GM23338 (cell line): ENCODE measurements at regions not wholly inside any gene's neighbourhood (a gene's known extent, or its start where the extent isn't known, plus 50 kb on each side); places are given as distances from the start of the nearest gene placed in this dataset.
A peak's percentile ranks its signal among the peaks of the same experiment; 100 is the strongest.

Experiments used
- ATAC-seq: fragments of 200-7000 bp; cut with Tn5 transposase; 3 replicates; pipeline ENCODE4 v1.9.1; 2020
- DNase-seq: peaks from one replicate; pipeline ENCODE4 v3.0.0-alpha.2; 2015; ENCODE audit warnings: low spot score
- H2AFZ ChIP-seq: fragments of 200-600 bp; sonication (generic); 2 replicates; pipeline ENCODE4 v1.8.0; 2016; ENCODE audit warnings: antibody characterized with exemption, mild to moderate bottlenecking, moderate library complexity
- H3F3A ChIP-seq: fragments of 200-600 bp; sonication (generic); replicated peaks from 2 replicates; pipeline ENCODE4 v1.8.0; 2017; ENCODE audit warnings: antibody characterized with exemption, mixed run types, low read depth
- H3K27ac ChIP-seq: fragments of 200-600 bp; sonication (generic); 2 replicates; pipeline ENCODE4 v1.6.1; 2016; ENCODE audit warnings: low read depth
- H3K27me3 ChIP-seq: fragments of 200-600 bp; sonication (generic); 2 replicates; pipeline ENCODE4 v1.8.0; 2016; ENCODE audit warnings: mild to moderate bottlenecking, mixed run types, moderate library complexity; ENCODE audit not compliant: insufficient read depth
- H3K36me3 ChIP-seq: fragments of 200-600 bp; sonication (generic); 2 replicates; pipeline ENCODE4 v1.8.0; 2016; ENCODE audit warnings: mild to moderate bottlenecking; ENCODE audit not compliant: insufficient read depth
- H3K4me1 ChIP-seq: fragments of 200-600 bp; sonication (generic); 2 replicates; pipeline ENCODE4 v1.8.0; 2016; ENCODE audit warnings: mild to moderate bottlenecking, moderate library complexity; ENCODE audit not compliant: insufficient read depth
- H3K4me2 ChIP-seq: fragments of 200-600 bp; sonication (generic); 2 replicates; pipeline ENCODE4 v1.7.1; 2017; ENCODE audit warnings: mixed run types
- H3K4me3 ChIP-seq: fragments of 200-600 bp; sonication (generic); 2 replicates; pipeline ENCODE4 v1.6.1; 2016; ENCODE audit warnings: mixed run types
- H3K79me2 ChIP-seq: fragments of 200-600 bp; sonication (generic); replicated peaks from 2 replicates; pipeline ENCODE4 v1.8.0; 2017; ENCODE audit warnings: mild to moderate bottlenecking; ENCODE audit not compliant: insufficient read depth
- H3K9me2 ChIP-seq: fragments of 200-600 bp; sonication (generic); 2 replicates; pipeline ENCODE4 v1.8.0; 2017; ENCODE audit not compliant: insufficient read depth
- H4K20me1 ChIP-seq: fragments of 200-600 bp; sonication (generic); replicated peaks from 2 replicates; pipeline ENCODE4 v1.8.0; 2017; ENCODE audit warnings: mild to moderate bottlenecking; ENCODE audit not compliant: insufficient read depth
- H3K27ac Mint-ChIP-seq: 2 replicates; pipeline ENCODE4 v1.8.0; 2020; ENCODE audit warnings: inconsistent platforms, mild to moderate bottlenecking, moderate library complexity, mixed read lengths
- H3K27me3 Mint-ChIP-seq: 3 replicates; pipeline ENCODE4 v1.8.0; 2022; ENCODE audit warnings: low read depth, mild to moderate bottlenecking, moderate library complexity, mixed read lengths, inconsistent platforms; ENCODE audit not compliant: insufficient read depth, poor library complexity
- H3K36me3 Mint-ChIP-seq: 3 replicates; pipeline ENCODE4 v1.8.0; 2021; ENCODE audit warnings: low read depth, mild to moderate bottlenecking, inconsistent platforms, moderate library complexity, mixed read lengths
- H3K4me1 Mint-ChIP-seq: 3 replicates; pipeline ENCODE4 v1.8.0; 2020; ENCODE audit warnings: mild to moderate bottlenecking, inconsistent platforms, mixed read lengths
- H3K4me3 Mint-ChIP-seq: 3 replicates; pipeline ENCODE4 v1.8.0; 2021; ENCODE audit warnings: moderate library complexity, mild to moderate bottlenecking, inconsistent platforms, mixed read lengths
- H3K9me3 Mint-ChIP-seq: 3 replicates; pipeline ENCODE4 v1.8.0; 2020; ENCODE audit warnings: moderate library complexity, mild to moderate bottlenecking, inconsistent platforms, mixed read lengths
- CREB1 ChIP-seq: fragments of 250-450 bp; sonication (Bioruptor Pico); IDR thresholded peaks from 2 replicates; pipeline ENCODE4 v1.5.0; 2020; ENCODE audit warnings: low read depth, mild to moderate bottlenecking, moderate library complexity
- CTCF ChIP-seq, 2 experiments: fragments of 200-600 bp in 1 of 2; sonication (generic) in 1 of 2; conservative IDR thresholded peaks; 2 replicates each; pipeline versions ENCODE4 v1.5.1 to v1.6.1; 2016 to 2017; ENCODE audit warnings: antibody characterized with exemption in 2 of 2, low read depth in 2 of 2, mild to moderate bottlenecking in 2 of 2, moderate library complexity in 1 of 2
- EZH2 ChIP-seq: fragments of 200-600 bp; sonication (generic); IDR thresholded peaks from one replicate; pipeline ENCODE4 v1.8.0; 2017; ENCODE audit warnings: antibody characterized with exemption, mild to moderate bottlenecking, low read depth; ENCODE audit not compliant: unreplicated experiment
- EZH2phosphoT487 ChIP-seq: fragments of 200-600 bp; sonication (generic); IDR thresholded peaks from one replicate; pipeline ENCODE4 v1.8.1; 2018; ENCODE audit warnings: antibody characterized with exemption; ENCODE audit not compliant: unreplicated experiment
- POLR2AphosphoS5 ChIP-seq: IDR thresholded peaks from 2 replicates; pipeline ENCODE4 v1.6.1; 2016; ENCODE audit warnings: antibody characterized with exemption, low read depth
- STAT1 ChIP-seq: IDR thresholded peaks from one replicate; pipeline ENCODE4 v1.6.1; 2016; ENCODE audit warnings: antibody characterized with exemption; ENCODE audit not compliant: unreplicated experiment
- ZNF114 ChIP-seq: fragments of 250-450 bp; sonication (Bioruptor Pico); IDR thresholded peaks from 2 replicates; pipeline ENCODE4 v1.5.0; 2020; ENCODE audit warnings: mild to moderate bottlenecking, moderate library complexity
- TF ChIP-seq, protein P1 (sequence below): IDR thresholded peaks from one replicate; pipeline ENCODE4 v1.6.1; 2018; ENCODE audit warnings: antibody characterized with exemption; ENCODE audit not compliant: unreplicated experiment
- TF ChIP-seq, protein P2 (sequence below): IDR thresholded peaks from 2 replicates; pipeline ENCODE4 v1.6.1; 2016; ENCODE audit warnings: antibody characterized with exemption

- Histone ChIP-seq H3K9me2 (no peaks in the 10 kb centered on the region), H4K20me1 (no peaks in the 10 kb centered on the region), H3K4me1 (peaks cover 27% of the 10 kb centered on the region), H3F3A (no peaks in the 10 kb centered on the region), H3K36me3 (no peaks in the 10 kb centered on the region), H3K4me2 (no peak overlapping the region), H2AFZ (no peak overlapping the region), H3K27me3 (no peaks in the 10 kb centered on the region), H3K4me3 (no peak overlapping the region), H3K27ac (no peak overlapping the region), H3K79me2 (no peaks in the 10 kb centered on the region)
- DNase-seq = no peak
- Mint-ChIP-seq H3K36me3 (no peaks in the 10 kb centered on the region), H3K4me3 (no peak overlapping the region), H3K4me1 (peaks cover 24% of the 10 kb centered on the region), H3K27ac (no peak overlapping the region), H3K9me3 (no peaks in the 10 kb centered on the region), H3K27me3 (no peaks in the 10 kb centered on the region)
- ATAC-seq = no peak
- no peak for TF ChIP-seq STAT1
- TF ChIP-seq CTCF (conservative IDR thresholded peaks at IDR 0.05; ENCODE audit: low read depth in 2 of 2) = 0 out of 4 replicates have a peak, but pooled peaks of 1 of the 2 experiments have one; percentile 2
- TF ChIP-seq ZNF114 (CRISPR knock-in tag) = no peak
Observed at GRCh38 chr20:22492497-22492896, 91.9 kb downstream of the FOXA2 start.

DNA sequence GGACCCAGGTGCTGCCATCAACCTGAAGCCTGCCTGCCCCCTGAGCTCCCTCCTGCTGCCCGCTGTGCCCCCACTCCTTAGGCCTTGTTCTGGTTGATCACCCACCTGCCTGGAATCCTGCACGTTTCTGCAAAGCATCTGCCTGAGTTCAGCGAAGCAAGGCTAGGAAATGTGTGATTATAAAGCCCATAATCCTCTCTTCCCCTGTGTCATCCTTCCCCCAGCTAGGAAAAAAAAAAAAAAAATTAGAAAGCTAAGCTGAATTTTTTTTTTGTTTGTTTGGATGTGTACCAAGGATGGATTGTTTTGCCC lies 93.2 kb downstream of the FOXA2 start:
- H2AFZ ChIP-seq = peak overlapping the region; percentile 44; the same call in 1 of the 2 replicates
- peak overlapping the region; percentile 17; the same call in 1 of the 2 replicates for H3K4me2 ChIP-seq
- H3K4me1 ChIP-seq = peaks cover 27% of the 10 kb centered on the region
- H3K9me3 Mint-ChIP-seq = no peaks in the 10 kb centered on the region
- H3K36me3 ChIP-seq = no peaks in the 10 kb centered on the region
- no peak overlapping the region for H3K4me3 Mint-ChIP-seq
- no peaks in the 10 kb centered on the region for H3K9me2 ChIP-seq
- H3K27ac Mint-ChIP-seq = no peak overlapping the region
- no peaks in the 10 kb centered on the region for H4K20me1 ChIP-seq
- peaks cover 24% of the 10 kb centered on the region for H3K4me1 Mint-ChIP-seq
- ATAC-seq (no peak), DNase-seq (no peak)
- H3K36me3 Mint-ChIP-seq = no peaks in the 10 kb centered on the region
- TF ChIP-seq CREB1 (CRISPR knock-in tag) = no peak
- TF ChIP-seq EZH2phosphoT487 = no peak
- H3K27ac ChIP-seq = no peak overlapping the region
- no peaks in the 10 kb centered on the region for H3K27me3 Mint-ChIP-seq
- no peaks in the 10 kb centered on the region for H3K27me3 ChIP-seq
- no peaks in the 10 kb centered on the region for H3K79me2 ChIP-seq
- no peaks in the 10 kb centered on the region for H3F3A ChIP-seq
- H3K4me3 ChIP-seq = no peak overlapping the region

- no peaks in the 10 kb centered on the region for H3K9me2 ChIP-seq
- peak; percentile 61 for DNase-seq
- no peaks in the 10 kb centered on the region for H3K27me3 ChIP-seq
- no peaks in the 10 kb centered on the region for H3K27me3 Mint-ChIP-seq
- H3K27ac Mint-ChIP-seq = no peak overlapping the region
- peak overlapping the region; percentile 44; the same call in 1 of the 2 replicates for H2AFZ ChIP-seq
- no peaks in the 10 kb centered on the region for H3K36me3 ChIP-seq
- no peak overlapping the region for H3K4me3 ChIP-seq
- no peak overlapping the region for H3K4me3 Mint-ChIP-seq
- H4K20me1 ChIP-seq = no peaks in the 10 kb centered on the region
- ATAC-seq = peak; percentile 87
- H3K4me2 ChIP-seq = peak overlapping the region; percentile 35; the same call in 1 of the 2 replicates
- no peak overlapping the region for H3K27ac ChIP-seq
- H3K79me2 ChIP-seq = no peaks in the 10 kb centered on the region
- no peaks in the 10 kb centered on the region for H3K9me3 Mint-ChIP-seq
- H3K4me1 Mint-ChIP-seq = peaks cover 23% of the 10 kb centered on the region
- TF ChIP-seq EZH2 (no peak), POLR2AphosphoS5 (no peak), CTCF (conservative IDR thresholded peaks at IDR 0.05; ENCODE audit: low read depth in 2 of 2) (peak; percentile 20 to 31; a peak in 2 of 4 replicates)
- TF ChIP-seq, protein P1, sequence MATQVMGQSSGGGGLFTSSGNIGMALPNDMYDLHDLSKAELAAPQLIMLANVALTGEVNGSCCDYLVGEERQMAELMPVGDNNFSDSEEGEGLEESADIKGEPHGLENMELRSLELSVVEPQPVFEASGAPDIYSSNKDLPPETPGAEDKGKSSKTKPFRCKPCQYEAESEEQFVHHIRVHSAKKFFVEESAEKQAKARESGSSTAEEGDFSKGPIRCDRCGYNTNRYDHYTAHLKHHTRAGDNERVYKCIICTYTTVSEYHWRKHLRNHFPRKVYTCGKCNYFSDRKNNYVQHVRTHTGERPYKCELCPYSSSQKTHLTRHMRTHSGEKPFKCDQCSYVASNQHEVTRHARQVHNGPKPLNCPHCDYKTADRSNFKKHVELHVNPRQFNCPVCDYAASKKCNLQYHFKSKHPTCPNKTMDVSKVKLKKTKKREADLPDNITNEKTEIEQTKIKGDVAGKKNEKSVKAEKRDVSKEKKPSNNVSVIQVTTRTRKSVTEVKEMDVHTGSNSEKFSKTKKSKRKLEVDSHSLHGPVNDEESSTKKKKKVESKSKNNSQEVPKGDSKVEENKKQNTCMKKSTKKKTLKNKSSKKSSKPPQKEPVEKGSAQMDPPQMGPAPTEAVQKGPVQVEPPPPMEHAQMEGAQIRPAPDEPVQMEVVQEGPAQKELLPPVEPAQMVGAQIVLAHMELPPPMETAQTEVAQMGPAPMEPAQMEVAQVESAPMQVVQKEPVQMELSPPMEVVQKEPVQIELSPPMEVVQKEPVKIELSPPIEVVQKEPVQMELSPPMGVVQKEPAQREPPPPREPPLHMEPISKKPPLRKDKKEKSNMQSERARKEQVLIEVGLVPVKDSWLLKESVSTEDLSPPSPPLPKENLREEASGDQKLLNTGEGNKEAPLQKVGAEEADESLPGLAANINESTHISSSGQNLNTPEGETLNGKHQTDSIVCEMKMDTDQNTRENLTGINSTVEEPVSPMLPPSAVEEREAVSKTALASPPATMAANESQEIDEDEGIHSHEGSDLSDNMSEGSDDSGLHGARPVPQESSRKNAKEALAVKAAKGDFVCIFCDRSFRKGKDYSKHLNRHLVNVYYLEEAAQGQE = no peak
- TF ChIP-seq, protein P2, sequence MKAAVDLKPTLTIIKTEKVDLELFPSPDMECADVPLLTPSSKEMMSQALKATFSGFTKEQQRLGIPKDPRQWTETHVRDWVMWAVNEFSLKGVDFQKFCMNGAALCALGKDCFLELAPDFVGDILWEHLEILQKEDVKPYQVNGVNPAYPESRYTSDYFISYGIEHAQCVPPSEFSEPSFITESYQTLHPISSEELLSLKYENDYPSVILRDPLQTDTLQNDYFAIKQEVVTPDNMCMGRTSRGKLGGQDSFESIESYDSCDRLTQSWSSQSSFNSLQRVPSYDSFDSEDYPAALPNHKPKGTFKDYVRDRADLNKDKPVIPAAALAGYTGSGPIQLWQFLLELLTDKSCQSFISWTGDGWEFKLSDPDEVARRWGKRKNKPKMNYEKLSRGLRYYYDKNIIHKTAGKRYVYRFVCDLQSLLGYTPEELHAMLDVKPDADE = no peak
- peaks cover 27% of the 10 kb centered on the region for H3K4me1 ChIP-seq
- no peaks in the 10 kb centered on the region for H3K36me3 Mint-ChIP-seq
- no peaks in the 10 kb centered on the region for H3F3A ChIP-seq
Observed at GRCh38 chr20:22490287-22491193, 93.8 kb downstream of the FOXA2 start.
